COR-L47 (cell line): ENCODE measurements at regions not wholly inside any gene's neighbourhood (a gene's known extent, or its start where the extent isn't known, plus 50 kb on each side); places are given as distances from the start of the nearest gene placed in this dataset.

Experiments used
- DNase-seq: peaks from one replicate; lab custom pipeline; 2025; lab: John Stamatoyannopoulos, UW

- no peak for DNase-seq
Measured at GRCh38 chr9:87247097-87247496, 250.6 kb upstream of the DAPK1 start.

- no peak for DNase-seq
Measured at GRCh38 chr9:87249029-87249428, 248.6 kb upstream of the DAPK1 start.

- no peak for DNase-seq
Measured at GRCh38 chr9:87250205-87250604, 247.5 kb upstream of the DAPK1 start.

GRCh38 chr9:87255431-87256155, 242.1 kb upstream of the DAPK1 start:
- DNase-seq = no peak

GRCh38 chr9:87256973-87257372, 240.7 kb upstream of the DAPK1 start:
- DNase-seq = no peak

GRCh38 chr9:87259543-87260518, 237.8 kb upstream of the DAPK1 start:
- DNase-seq = no peak

- no peak for DNase-seq
Measured at GRCh38 chr9:87263291-87263690, 234.4 kb upstream of the DAPK1 start.

GRCh38 chr9:87266697-87267096, 231.0 kb upstream of the DAPK1 start:
- DNase-seq = no peak

- no peak for DNase-seq
Measured at GRCh38 chr9:87267251-87268070, 230.2 kb upstream of the DAPK1 start.

GRCh38 chr9:87269296-87270176, 228.1 kb upstream of the DAPK1 start:
- DNase-seq = no peak

GRCh38 chr9:87270221-87270847, 227.3 kb upstream of the DAPK1 start:
- no peak for DNase-seq

- no peak for DNase-seq
Measured at GRCh38 chr9:87270848-87271234, 226.8 kb upstream of the DAPK1 start.

- no peak for DNase-seq
Measured at GRCh38 chr9:87271696-87272477, 225.8 kb upstream of the DAPK1 start.

- DNase-seq = no peak
Measured at GRCh38 chr9:87275047-87275725, 222.5 kb upstream of the DAPK1 start.

- DNase-seq = no peak
Measured at GRCh38 chr9:87276327-87276841, 221.3 kb upstream of the DAPK1 start.

GRCh38 chr9:87276851-87277261, 220.8 kb upstream of the DAPK1 start:
- no peak for DNase-seq

- DNase-seq = no peak
Measured at GRCh38 chr9:87277346-87277745, 220.3 kb upstream of the DAPK1 start.

GRCh38 chr9:87278971-87279733, 218.5 kb upstream of the DAPK1 start:
- no peak for DNase-seq
